ENCODE measurements at regions not wholly inside any gene's neighbourhood (a gene's known extent, or its start where the extent isn't known, plus 50 kb on each side); places are given as distances from the start of the nearest gene placed in this dataset.

GRCh38 chr4:182023469-182023868 is 219.7 kb upstream of the TENM3 start:
- no peak overlapping the region for H3K4me2 ChIP-seq
- H3K27me3 ChIP-seq (ENCODE audit: insufficient read depth, low read depth) = no peaks in the 10 kb centered on the region
- H3K4me1 ChIP-seq (ENCODE audit: low read depth, poor library complexity, severe bottlenecking) = peaks cover 23% of the 10 kb centered on the region
- no peak overlapping the region for H3K27ac ChIP-seq
- H3K79me2 ChIP-seq (ENCODE audit: insufficient read depth, low read depth) = no peaks in the 10 kb centered on the region
- no peak overlapping the region for H2AFZ ChIP-seq (ENCODE audit: low read depth)
- H3K4me3 ChIP-seq (IDR thresholded peaks at IDR 0.05; ENCODE audit: insufficient read depth, low read depth, low read length) = no peak overlapping the region
- no peaks in the 10 kb centered on the region for H3K36me3 ChIP-seq (ENCODE audit: insufficient read depth)
- H3K9ac ChIP-seq = no peak overlapping the region
- no peaks in the 10 kb centered on the region for H4K20me1 ChIP-seq (ENCODE audit: insufficient read depth)
- TF ChIP-seq CTCF (conservative IDR thresholded peaks at IDR 0.05; ENCODE audit: low read depth, low read length) = no peak

DNA sequence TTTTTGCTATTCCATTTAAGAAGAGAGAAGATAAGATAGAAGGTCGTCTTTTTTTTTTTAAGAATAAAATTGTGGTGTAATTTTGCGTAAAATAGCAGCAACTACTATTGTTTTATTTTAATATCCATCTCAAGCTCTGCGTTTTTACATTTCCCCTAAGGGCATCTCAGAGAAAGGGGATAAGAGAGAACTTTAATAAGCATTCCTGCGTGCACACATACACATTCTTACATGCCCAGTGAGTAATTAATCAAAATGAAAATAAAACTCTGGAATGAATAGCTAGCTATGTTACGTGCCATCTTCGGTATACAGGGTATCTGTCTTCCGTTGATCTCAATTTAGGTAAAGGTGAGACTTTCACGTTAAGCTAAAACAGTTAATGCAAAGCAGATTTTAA is 200.3 kb upstream of the TENM3 start:
- H3K4me3 ChIP-seq (IDR thresholded peaks at IDR 0.05; ENCODE audit: insufficient read depth, low read depth, low read length) = no peak overlapping the region
- no peaks in the 10 kb centered on the region for H3K4me1 ChIP-seq (ENCODE audit: low read depth, poor library complexity, severe bottlenecking)
- no peaks in the 10 kb centered on the region for H4K20me1 ChIP-seq (ENCODE audit: insufficient read depth)
- no peaks in the 10 kb centered on the region for H3K27me3 ChIP-seq (ENCODE audit: insufficient read depth, low read depth)
- TF ChIP-seq CTCF (conservative IDR thresholded peaks at IDR 0.05; ENCODE audit: low read depth, low read length) = no peak
- H3K36me3 ChIP-seq (ENCODE audit: insufficient read depth) = no peaks in the 10 kb centered on the region
- H3K9ac ChIP-seq = no peak overlapping the region
- H2AFZ ChIP-seq (ENCODE audit: low read depth) = no peak overlapping the region
- H3K27ac ChIP-seq = no peak overlapping the region
- H3K79me2 ChIP-seq (ENCODE audit: insufficient read depth, low read depth) = no peaks in the 10 kb centered on the region
- H3K4me2 ChIP-seq = no peak overlapping the region

GRCh38 chr4:182048871-182049270 is 194.3 kb upstream of the TENM3 start:
- no peaks in the 10 kb centered on the region for H3K4me1 ChIP-seq (ENCODE audit: low read depth, poor library complexity, severe bottlenecking)
- H3K9ac ChIP-seq = no peak overlapping the region
- H4K20me1 ChIP-seq (ENCODE audit: insufficient read depth) = no peaks in the 10 kb centered on the region
- H3K27ac ChIP-seq = no peak overlapping the region
- H3K36me3 ChIP-seq (ENCODE audit: insufficient read depth) = no peaks in the 10 kb centered on the region
- no peaks in the 10 kb centered on the region for H3K79me2 ChIP-seq (ENCODE audit: insufficient read depth, low read depth)
- no peak overlapping the region for H3K4me2 ChIP-seq
- no peak overlapping the region for H3K4me3 ChIP-seq (IDR thresholded peaks at IDR 0.05; ENCODE audit: insufficient read depth, low read depth, low read length)
- H2AFZ ChIP-seq (ENCODE audit: low read depth) = no peak overlapping the region
- TF ChIP-seq CTCF (conservative IDR thresholded peaks at IDR 0.05; ENCODE audit: low read depth, low read length) = no peak
- no peaks in the 10 kb centered on the region for H3K27me3 ChIP-seq (ENCODE audit: insufficient read depth, low read depth)

GRCh38 chr4:182056866-182057265 is 186.3 kb upstream of the TENM3 start:
- no peak overlapping the region for H3K4me3 ChIP-seq (IDR thresholded peaks at IDR 0.05; ENCODE audit: insufficient read depth, low read depth, low read length)
- no peak overlapping the region for H3K9ac ChIP-seq
- H4K20me1 ChIP-seq (ENCODE audit: insufficient read depth) = no peaks in the 10 kb centered on the region
- no peak for TF ChIP-seq CTCF (conservative IDR thresholded peaks at IDR 0.05; ENCODE audit: low read depth, low read length)
- H3K27ac ChIP-seq = no peak overlapping the region
- no peak overlapping the region for H2AFZ ChIP-seq (ENCODE audit: low read depth)
- H3K4me2 ChIP-seq = no peak overlapping the region
- H3K27me3 ChIP-seq (ENCODE audit: insufficient read depth, low read depth) = no peaks in the 10 kb centered on the region
- no peaks in the 10 kb centered on the region for H3K79me2 ChIP-seq (ENCODE audit: insufficient read depth, low read depth)
- peaks cover 18% of the 10 kb centered on the region for H3K4me1 ChIP-seq (ENCODE audit: low read depth, poor library complexity, severe bottlenecking)
- H3K36me3 ChIP-seq (ENCODE audit: insufficient read depth) = no peaks in the 10 kb centered on the region

Data from KMS-11 (cell line).